SK-N-SH (cell line): ENCODE measurements at regions not wholly inside any gene's neighbourhood (a gene's known extent, or its start where the extent isn't known, plus 50 kb on each side); places are given as distances from the start of the nearest gene placed in this dataset.

Experiments used
- CTCF ChIA-PET: fragments of 300-600, 350-600 bp; formaldehyde crosslinking; extraction: SDS; loops from one replicate; lab custom pipeline; 2021; lab: Yijun Ruan, JAX
- POLR2A ChIA-PET: fragments of 350-600 bp; sonication (Branson Sonifier 250); formaldehyde crosslinking; extraction: SDS; loops from one replicate; lab custom pipeline; 2020; ENCODE audit warnings: antibody characterized with exemption, inconsistent platforms; lab: Yijun Ruan, JAX
- DNase-seq: peaks from one replicate; pipeline ENCODE4 v3.0.0; 2012
- H2AFZ ChIP-seq: fragments of 200-600 bp; sonication (generic); 2 replicates; pipeline ENCODE4 v1.8.1; 2016; ENCODE audit warnings: antibody characterized with exemption, mild to moderate bottlenecking, low read depth
- H3F3A ChIP-seq: fragments of 200-600 bp; sonication (generic); replicated peaks from 2 replicates; pipeline ENCODE3; 2016; ENCODE audit warnings: antibody characterized with exemption, mild to moderate bottlenecking; ENCODE audit not compliant: insufficient read depth
- H3K27ac ChIP-seq, 2 experiments: fragments of 200-500 bp in 1 of 2; fragments of 200-600 bp in 1 of 2; sonication (Bioruptor generic) in 1 of 2; sonication (generic), shearing (Covaris generic) in 1 of 2; 2 replicates each; pipeline versions ENCODE4 v1.5.1 to v1.6.1; 2014 to 2016; ENCODE audit warnings: low read depth in 2 of 2, inconsistent platforms in 1 of 2, low read length in 1 of 2, mild to moderate bottlenecking in 1 of 2, mixed read lengths in 1 of 2
- H3K27me3 ChIP-seq: fragments of 200-600 bp; sonication (generic), shearing (Covaris generic); 2 replicates; pipeline ENCODE4 v1.6.1; 2016; ENCODE audit warnings: mixed run types; ENCODE audit not compliant: insufficient read depth
- H3K36me3 ChIP-seq, 2 experiments: fragments of 200-500 bp in 1 of 2; fragments of 200-600 bp in 1 of 2; sonication (Bioruptor generic) in 1 of 2; sonication (generic) in 1 of 2; replicated peaks in 1 of 2; 2 replicates each; pipeline versions ENCODE3 to v1.5.1; 2014 to 2016; ENCODE audit warnings: low read length in 1 of 2, mild to moderate bottlenecking in 1 of 2; ENCODE audit not compliant: insufficient read depth in 2 of 2, control insufficient read depth in 1 of 2
- H3K4me1 ChIP-seq, 2 experiments: fragments of 200-500 bp in 1 of 2; fragments of 200-600 bp in 1 of 2; sonication (Bioruptor generic) in 1 of 2; sonication (generic), shearing (Covaris generic) in 1 of 2; 2 replicates each; pipeline versions ENCODE4 v1.5.1 to v1.6.1; 2014 to 2016; ENCODE audit warnings: low read depth in 1 of 2, low read length in 1 of 2, mixed run types in 1 of 2; ENCODE audit not compliant: insufficient read depth in 2 of 2, control insufficient read depth in 1 of 2
- H3K4me2 ChIP-seq: fragments of 200-600 bp; sonication (generic), shearing (Covaris generic); 2 replicates; pipeline ENCODE4 v1.6.1; 2017; ENCODE audit warnings: mixed run types
- H3K4me3 ChIP-seq, 2 experiments: fragments of 200-500 bp in 1 of 2; fragments of 200-600 bp in 1 of 2; sonication (Bioruptor generic) in 1 of 2; sonication (generic), shearing (Covaris generic) in 1 of 2; 2 replicates each; pipeline versions ENCODE4 v1.5.1 to v1.8.1; 2014 to 2016; ENCODE audit warnings: low read depth in 2 of 2, inconsistent platforms in 1 of 2, low read length in 1 of 2, mild to moderate bottlenecking in 1 of 2, mixed read lengths in 1 of 2, moderate library complexity in 1 of 2
- H3K79me2 ChIP-seq: fragments of 200-600 bp; sonication (generic); 2 replicates; pipeline ENCODE4 v1.8.1; 2017; ENCODE audit warnings: mild to moderate bottlenecking; ENCODE audit not compliant: insufficient read depth
- H3K9ac ChIP-seq: fragments of 200-600 bp; sonication (generic); 2 replicates; pipeline ENCODE4 v1.6.1; 2017; ENCODE audit warnings: mixed run types
- H3K9me2 ChIP-seq: fragments of 200-600 bp; sonication (generic); 2 replicates; pipeline ENCODE4 v1.6.1; 2017; ENCODE audit warnings: mixed run types
- H3K9me3 ChIP-seq: fragments of 200-600 bp; sonication (generic); 2 replicates; pipeline ENCODE4 v1.6.1; 2017; ENCODE audit warnings: mixed run types, mild to moderate bottlenecking, moderate library complexity
- H4K20me1 ChIP-seq: fragments of 200-600 bp; sonication (generic); 2 replicates; pipeline ENCODE4 v1.6.1; 2017; ENCODE audit warnings: mild to moderate bottlenecking, mixed run types; ENCODE audit not compliant: insufficient read depth
- CHD2 ChIP-seq: fragments of 150-350 bp; IDR thresholded peaks from 2 replicates; pipeline ENCODE4 v1.6.1; 2018; ENCODE audit warnings: low read length; ENCODE audit not compliant: partially characterized antibody
- ELF1 ChIP-seq: IDR thresholded peaks from 2 replicates; pipeline ENCODE4 v1.4.0; 2012
- FOXM1 ChIP-seq: IDR thresholded peaks from 2 replicates; pipeline ENCODE4 v1.4.0; 2012; ENCODE audit warnings: low read depth, mild to moderate bottlenecking
- GABPA ChIP-seq: IDR thresholded peaks from 2 replicates; pipeline ENCODE4 v1.4.0; 2012; ENCODE audit warnings: low read depth, mild to moderate bottlenecking
- GATA2 ChIP-seq: sonication (generic); formaldehyde crosslinking; IDR thresholded peaks from 2 replicates; pipeline ENCODE4 v1.5.0; 2020; ENCODE audit warnings: mild to moderate bottlenecking, missing genetic modification reagents
- JUND ChIP-seq: IDR thresholded peaks from 2 replicates; pipeline ENCODE4 v1.4.0; 2012
- MXI1 ChIP-seq: IDR thresholded peaks from 2 replicates; pipeline ENCODE4 v1.6.1; 2012; ENCODE audit warnings: mild to moderate bottlenecking, low read depth, low read length, improper control_type of control experiment
- NRF1 ChIP-seq: IDR thresholded peaks from 2 replicates; pipeline ENCODE4 v1.6.1; 2012; ENCODE audit warnings: low read depth, mild to moderate bottlenecking, low read length
- PBX3 ChIP-seq: IDR thresholded peaks from 2 replicates; pipeline ENCODE4; 2012
- RFX5 ChIP-seq: IDR thresholded peaks from 2 replicates; pipeline ENCODE4 v1.6.1; 2012; ENCODE audit warnings: mild to moderate bottlenecking, improper control_type of control experiment, low read length
- RXRA ChIP-seq: IDR thresholded peaks from 2 replicates; pipeline ENCODE4 v1.4.0; 2012; ENCODE audit warnings: low read depth, mild to moderate bottlenecking, borderline replicate concordance
- SIN3A ChIP-seq: IDR thresholded peaks from 2 replicates; pipeline ENCODE4 v1.6.1; 2012; ENCODE audit warnings: low read depth, mild to moderate bottlenecking, low read length, moderate library complexity, borderline replicate concordance
- TCF12 ChIP-seq: IDR thresholded peaks from 2 replicates; pipeline ENCODE4 v1.4.0; 2012
- TEAD4 ChIP-seq: IDR thresholded peaks from 2 replicates; pipeline ENCODE4 v1.4.0; 2012; ENCODE audit warnings: mild to moderate bottlenecking, borderline replicate concordance; ENCODE audit not compliant: insufficient read depth
- USF2 ChIP-seq: fragments of 150-350 bp; IDR thresholded peaks from 2 replicates; pipeline ENCODE4 v1.6.1; 2017; ENCODE audit warnings: antibody characterized with exemption, low read length, low read depth, borderline replicate concordance
- YY1 ChIP-seq: IDR thresholded peaks from 2 replicates; pipeline ENCODE4 v1.4.0; 2012; ENCODE audit warnings: low read depth, mild to moderate bottlenecking
- WGBS: methylation state at CpG from one replicate; pipeline ENCODE4 v1.1.6; 2017; ENCODE audit warnings: low lambda C conversion rate; 5-methylcytosine and 5-hydroxymethylcytosine counted together
- TF ChIP-seq, protein P1 (sequence below): IDR thresholded peaks from 2 replicates; pipeline ENCODE4 v1.4.0; 2012; ENCODE audit warnings: low read depth, borderline replicate concordance
- TF ChIP-seq, protein P2 (sequence below): IDR thresholded peaks from 2 replicates; pipeline ENCODE4 v1.4.0; 2012; ENCODE audit warnings: low read depth

DNA sequence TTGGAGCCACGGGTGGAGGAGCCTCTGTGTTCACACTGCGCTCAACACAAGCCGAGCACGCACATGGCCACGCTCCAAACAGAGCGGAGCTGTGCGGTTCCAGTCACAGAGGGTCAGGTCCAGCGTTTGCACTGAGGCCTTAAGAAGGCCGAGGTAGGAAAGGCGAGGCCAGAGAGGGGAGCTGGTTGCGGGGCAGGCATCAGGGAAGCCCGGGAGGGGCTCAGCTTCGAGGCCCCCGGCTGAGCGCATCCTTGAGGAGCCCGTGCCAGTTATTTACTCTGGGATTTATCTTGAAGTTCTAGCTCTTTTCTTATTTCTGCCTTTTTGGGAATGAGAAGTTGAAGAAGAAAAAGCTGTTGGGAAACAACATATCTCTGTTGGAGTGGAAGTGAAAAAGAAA lies 140.8 kb downstream of the IRX1 start (continued):
- no peak for TF ChIP-seq USF2
- TF ChIP-seq, all 33 proteins: peak for 0

DNA sequence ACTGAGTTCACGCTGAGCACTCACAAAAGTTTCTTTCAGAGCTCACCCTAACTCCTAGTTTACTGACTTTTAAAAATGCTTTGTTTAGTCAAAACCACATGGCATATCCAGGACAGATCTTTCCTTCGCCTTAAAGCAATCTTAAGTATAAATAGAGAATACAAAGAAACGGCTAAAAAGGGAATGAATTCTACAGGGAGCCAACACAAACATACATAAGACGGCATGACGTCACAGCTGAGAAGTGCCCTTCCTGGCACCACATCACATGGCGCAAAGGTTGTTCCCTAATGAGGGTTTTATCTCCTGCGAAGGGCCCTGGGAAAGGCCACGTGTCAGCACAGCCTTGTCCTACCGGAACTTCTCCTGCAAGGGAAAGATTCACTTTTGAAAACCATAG lies 141.3 kb downstream of the IRX1 start:
- WGBS: 15% methylated on average over 9 of the region's 9 CpGs
- no peaks in the 10 kb centered on the region for H3K27me3 ChIP-seq
- no peaks in the 10 kb centered on the region for H3K36me3 ChIP-seq
- no peak overlapping the region for H3K27ac ChIP-seq
- H4K20me1 ChIP-seq: no peaks in the 10 kb centered on the region
- H3K9me3 ChIP-seq: no peaks in the 10 kb centered on the region
- H2AFZ ChIP-seq: no peak overlapping the region
- CTCF ChIA-PET: no interaction called here
- H3K4me3 ChIP-seq: no peak overlapping the region
- DNase-seq: no peak
- H3K79me2 ChIP-seq: no peaks in the 10 kb centered on the region
- H3K4me2 ChIP-seq: no peak overlapping the region
- no peak overlapping the region for H3K9ac ChIP-seq
- no peak for TF ChIP-seq RXRA
- TF ChIP-seq, protein P1, sequence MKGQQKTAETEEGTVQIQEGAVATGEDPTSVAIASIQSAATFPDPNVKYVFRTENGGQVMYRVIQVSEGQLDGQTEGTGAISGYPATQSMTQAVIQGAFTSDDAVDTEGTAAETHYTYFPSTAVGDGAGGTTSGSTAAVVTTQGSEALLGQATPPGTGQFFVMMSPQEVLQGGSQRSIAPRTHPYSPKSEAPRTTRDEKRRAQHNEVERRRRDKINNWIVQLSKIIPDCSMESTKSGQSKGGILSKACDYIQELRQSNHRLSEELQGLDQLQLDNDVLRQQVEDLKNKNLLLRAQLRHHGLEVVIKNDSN: no peak
- no peak for TF ChIP-seq MXI1
- TF ChIP-seq USF2: no peak
- TF ChIP-seq, protein P2, sequence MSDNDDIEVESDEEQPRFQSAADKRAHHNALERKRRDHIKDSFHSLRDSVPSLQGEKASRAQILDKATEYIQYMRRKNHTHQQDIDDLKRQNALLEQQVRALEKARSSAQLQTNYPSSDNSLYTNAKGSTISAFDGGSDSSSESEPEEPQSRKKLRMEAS: no peak
- TF ChIP-seq, all 33 proteins: peak for 0
- Histone ChIP-seq H3K4me1 (no peaks in the 10 kb centered on the region), H3K9me2 (no peaks in the 10 kb centered on the region), H3F3A (no peaks in the 10 kb centered on the region)
- POLR2A ChIA-PET: no interaction called here

GRCh38 chr5:3738919-3739318 lies 143.3 kb downstream of the IRX1 start:
- H3K9me3 ChIP-seq: no peaks in the 10 kb centered on the region
- no peaks in the 10 kb centered on the region for H3K9me2 ChIP-seq
- no peaks in the 10 kb centered on the region for H3K79me2 ChIP-seq
- H3K4me3 ChIP-seq: no peak overlapping the region
- no peaks in the 10 kb centered on the region for H3K36me3 ChIP-seq
- no peaks in the 10 kb centered on the region for H3F3A ChIP-seq
- no peak for DNase-seq
- no peak overlapping the region for H3K9ac ChIP-seq
- POLR2A ChIA-PET: no interaction called here
- no peaks in the 10 kb centered on the region for H3K27me3 ChIP-seq
- no peak for TF ChIP-seq JUND
- TF ChIP-seq MXI1: no peak
- TF ChIP-seq GATA2 (CRISPR knock-in tag): no peak
- no peak for TF ChIP-seq YY1
- TF ChIP-seq NRF1: no peak
- TF ChIP-seq ELF1: no peak
- no peak for TF ChIP-seq PBX3
- no peak for TF ChIP-seq TCF12
- no peak for TF ChIP-seq CHD2
- no peak for TF ChIP-seq SIN3A
- no peak for TF ChIP-seq FOXM1
- no peak for TF ChIP-seq TEAD4
- no peak for TF ChIP-seq RFX5
- TF ChIP-seq GABPA: no peak
- H3K4me1 ChIP-seq: no peaks in the 10 kb centered on the region
- WGBS: 4% methylated on average over 3 of the region's 3 CpGs
- H3K27ac ChIP-seq: no peak overlapping the region
- H4K20me1 ChIP-seq: no peaks in the 10 kb centered on the region
- H2AFZ ChIP-seq: no peak overlapping the region
- no peak overlapping the region for H3K4me2 ChIP-seq
- CTCF ChIA-PET: no interaction called here
